ENCODE measurements at regions not wholly inside any gene's neighbourhood (a gene's known extent, or its start where the extent isn't known, plus 50 kb on each side); places are given as distances from the start of the nearest gene placed in this dataset.
A peak's percentile ranks its signal among the peaks of the same experiment; 100 is the strongest.

DNA sequence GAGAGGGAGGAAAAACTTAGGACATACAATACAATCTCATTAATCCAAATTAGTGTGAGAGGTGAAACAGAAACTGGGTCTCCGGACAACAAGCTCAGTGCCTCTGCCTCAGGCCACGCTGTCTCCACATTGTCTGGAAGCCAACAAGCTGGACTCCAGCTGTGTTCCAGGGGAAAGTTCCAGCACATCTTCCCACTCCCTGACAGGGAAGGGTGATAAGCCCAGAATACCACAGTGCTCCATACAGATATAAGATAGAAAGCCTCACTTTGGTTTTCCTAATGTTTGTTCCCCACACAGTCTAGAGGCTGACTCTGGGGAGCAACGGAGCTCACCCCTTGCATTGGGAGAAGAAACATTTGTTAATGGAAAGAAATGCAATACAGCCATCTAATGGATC, 117.1 kb upstream of the SPTLC3 start:
- no peak for DNase-seq (ENCODE audit: low read depth)

DNA sequence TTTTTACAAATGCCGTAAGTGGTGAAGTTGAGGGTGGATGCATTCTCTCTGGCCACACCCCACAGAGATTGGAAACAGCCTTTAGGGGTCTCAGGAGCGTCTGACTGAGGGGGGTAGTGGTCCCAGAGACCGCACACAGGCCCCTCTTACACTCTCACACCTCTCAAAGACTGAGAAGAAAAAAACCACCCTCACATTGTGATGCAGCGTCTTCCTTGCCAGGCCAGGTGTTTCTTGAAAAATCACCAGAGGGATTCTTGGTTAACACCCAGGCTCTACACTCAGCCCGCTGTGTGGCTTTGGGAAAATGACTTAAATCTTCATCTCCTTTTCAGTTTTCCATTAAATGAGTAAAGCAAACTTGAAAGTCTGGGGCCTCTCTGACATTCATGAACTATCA, 115.8 kb upstream of the SPTLC3 start:
- no peak for DNase-seq (ENCODE audit: low read depth)

DNA sequence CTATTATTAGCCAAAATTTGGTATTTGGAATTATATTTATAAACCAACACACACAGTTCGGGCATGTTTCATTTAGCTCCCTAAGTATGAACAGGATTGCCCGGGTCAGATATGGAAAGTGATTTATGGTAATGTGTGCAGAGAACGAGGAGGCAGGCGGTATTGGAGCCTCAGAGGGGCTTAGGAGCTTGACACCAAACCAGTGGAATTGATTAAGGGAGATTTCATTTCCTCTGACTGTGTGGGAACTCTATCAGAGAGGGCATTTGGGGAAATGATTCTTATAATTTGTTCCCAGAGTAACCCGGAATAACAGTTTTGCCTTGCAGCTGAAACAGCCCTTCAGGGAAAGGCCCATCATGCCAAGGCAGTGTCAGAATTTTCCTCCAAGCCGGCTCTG, 115.1 kb upstream of the SPTLC3 start:
- DNase-seq (ENCODE audit: low read depth) = no peak

DNA sequence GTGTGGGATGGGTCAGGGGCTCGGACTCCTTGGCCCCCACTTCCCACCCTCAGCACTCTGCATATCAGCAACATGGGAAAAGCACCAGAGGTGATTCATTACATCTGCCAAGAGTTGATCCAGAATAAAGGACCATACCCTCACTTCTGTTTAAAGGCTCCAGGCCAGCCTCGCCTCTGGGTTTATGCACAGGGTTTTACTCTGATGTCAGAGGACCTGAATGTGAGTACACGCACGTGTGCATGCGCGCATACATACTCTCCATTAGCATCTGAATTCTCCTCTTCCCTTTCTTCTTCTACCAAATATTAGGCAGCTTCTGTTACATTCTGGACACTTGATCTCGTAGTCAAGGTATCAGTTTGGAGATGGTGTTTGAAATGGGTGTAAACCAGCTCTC, 114.7 kb upstream of the SPTLC3 start:
- DNase-seq (ENCODE audit: low read depth) = no peak

DNA sequence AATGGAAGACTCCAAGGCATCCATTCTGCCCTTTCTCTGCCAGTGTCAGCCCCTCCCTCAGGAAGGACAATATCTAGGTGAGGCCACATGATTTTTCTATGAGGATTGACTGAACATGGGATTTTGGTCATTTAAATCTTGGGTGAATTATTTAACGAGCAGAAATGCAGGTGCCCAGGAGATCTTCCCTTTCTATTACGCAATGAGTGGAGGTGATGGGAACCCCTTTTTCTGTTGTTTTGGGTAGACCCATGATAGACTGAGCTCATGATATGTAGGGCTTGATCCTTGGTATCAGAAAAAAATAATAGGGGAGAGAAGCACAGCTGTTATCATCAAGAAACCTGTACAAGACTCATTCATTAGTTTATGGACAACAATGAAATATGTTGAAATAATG, 112.6 kb upstream of the SPTLC3 start:
- no peak for DNase-seq (ENCODE audit: low read depth)

DNA sequence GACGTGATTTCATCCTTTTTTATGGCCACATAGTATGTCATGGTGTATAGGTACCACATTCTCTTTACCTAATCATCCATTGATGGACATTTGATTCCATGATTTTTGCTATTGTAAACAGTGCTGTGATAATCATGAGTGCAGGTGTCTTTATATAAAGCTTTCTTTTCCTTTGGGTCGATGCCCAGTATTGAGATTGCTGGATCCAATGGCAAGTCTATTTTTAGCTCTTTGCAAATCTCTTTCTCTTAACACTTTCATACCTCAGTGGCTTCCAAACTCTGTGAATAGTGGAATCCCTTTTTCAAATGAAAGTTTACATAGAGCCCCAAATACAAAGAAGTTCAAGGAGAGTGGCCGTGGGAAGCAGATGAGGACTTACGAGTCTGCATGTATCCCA, 105.8 kb upstream of the SPTLC3 start:
- no peak for DNase-seq (ENCODE audit: low read depth)

DNA sequence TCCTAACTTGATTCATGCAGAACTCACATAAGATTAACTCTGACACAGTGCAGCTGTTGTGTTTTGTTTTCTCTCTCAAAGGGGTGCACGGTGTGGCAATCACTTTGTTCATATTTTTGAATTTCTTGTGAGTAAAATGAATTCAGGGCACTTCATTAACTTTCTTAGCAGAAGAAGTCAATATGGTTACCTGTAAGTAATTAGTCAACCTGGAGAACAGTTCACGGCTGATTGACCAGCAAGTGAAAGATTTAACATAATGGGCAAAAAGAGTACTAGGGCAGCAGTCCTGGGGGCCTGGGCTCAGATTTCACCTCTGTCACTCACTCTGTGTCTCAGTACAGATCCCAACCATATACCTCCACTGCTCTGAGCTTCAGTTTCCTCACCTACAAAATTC, 102.4 kb upstream of the SPTLC3 start:
- no peak for DNase-seq (ENCODE audit: low read depth)

DNA sequence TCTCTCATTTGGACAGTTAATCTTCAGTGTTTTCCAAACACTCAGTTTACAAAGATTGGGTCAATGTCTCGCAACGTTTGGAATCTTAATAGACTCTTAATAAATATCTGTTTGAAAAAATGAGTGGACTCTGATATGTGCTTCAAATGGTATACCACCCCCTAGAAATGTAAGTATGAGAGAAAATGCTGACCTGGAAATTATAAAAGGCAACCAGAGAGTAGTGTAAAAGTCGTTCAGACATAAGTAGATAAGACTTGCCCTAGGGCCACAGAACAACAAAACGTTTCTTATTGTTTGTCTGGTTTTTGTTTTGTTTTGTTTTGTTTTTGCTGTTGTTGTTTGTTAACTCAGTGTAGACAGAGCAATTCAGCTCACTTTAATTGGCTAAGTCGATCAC, 97.4 kb upstream of the SPTLC3 start:
- no peak for DNase-seq (ENCODE audit: low read depth)

DNA sequence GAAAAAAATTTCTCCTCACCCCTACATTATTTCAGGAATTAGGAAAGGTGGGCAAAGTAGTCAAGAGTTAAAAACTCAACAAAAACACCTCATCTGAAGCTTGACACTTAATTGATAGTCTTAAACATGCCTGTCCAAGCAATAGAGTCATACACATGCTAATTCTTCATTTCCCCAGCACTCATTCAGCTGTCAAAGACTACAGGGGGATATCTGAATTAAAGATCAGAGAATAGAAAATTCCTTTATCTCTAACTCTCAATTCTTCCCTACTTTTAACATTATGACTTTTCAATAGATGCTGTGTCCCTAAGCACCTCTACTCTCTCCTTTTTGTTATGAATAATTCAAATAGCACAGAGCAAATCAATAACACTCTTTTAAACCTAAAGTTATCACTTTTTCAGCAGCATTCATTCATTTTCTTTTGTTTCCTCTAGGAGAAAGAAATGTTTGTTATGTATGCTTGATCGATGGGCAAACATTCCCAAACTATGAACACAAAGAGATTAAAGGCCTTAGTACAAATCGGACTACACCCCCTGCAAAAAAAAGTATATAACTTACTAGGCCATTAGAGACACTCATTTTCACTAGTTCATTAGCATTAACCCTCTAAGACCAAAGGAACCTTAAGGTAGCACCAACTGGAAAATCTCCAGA, 94.9 kb upstream of the SPTLC3 start:
- no peak for DNase-seq (ENCODE audit: low read depth)

DNA sequence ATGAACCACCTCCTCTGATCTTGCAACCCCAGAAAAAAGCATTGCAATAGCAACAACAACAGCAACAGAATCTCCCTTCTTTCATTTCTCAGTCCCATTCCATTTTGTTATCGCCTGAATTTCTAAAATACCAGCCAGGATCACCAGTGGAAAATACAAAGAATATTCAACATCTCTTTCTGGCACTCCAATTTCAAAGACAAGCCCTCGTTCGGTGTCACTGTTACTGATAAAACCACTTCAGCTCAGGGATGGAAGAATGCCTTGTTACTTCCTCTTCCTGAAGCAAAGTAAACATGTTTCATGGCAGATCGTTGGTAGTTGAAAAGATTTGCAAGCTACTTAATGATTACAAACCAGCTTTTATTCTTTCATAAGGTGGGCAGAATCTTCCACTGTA, 94.0 kb upstream of the SPTLC3 start:
- no peak for DNase-seq (ENCODE audit: low read depth)

DNA sequence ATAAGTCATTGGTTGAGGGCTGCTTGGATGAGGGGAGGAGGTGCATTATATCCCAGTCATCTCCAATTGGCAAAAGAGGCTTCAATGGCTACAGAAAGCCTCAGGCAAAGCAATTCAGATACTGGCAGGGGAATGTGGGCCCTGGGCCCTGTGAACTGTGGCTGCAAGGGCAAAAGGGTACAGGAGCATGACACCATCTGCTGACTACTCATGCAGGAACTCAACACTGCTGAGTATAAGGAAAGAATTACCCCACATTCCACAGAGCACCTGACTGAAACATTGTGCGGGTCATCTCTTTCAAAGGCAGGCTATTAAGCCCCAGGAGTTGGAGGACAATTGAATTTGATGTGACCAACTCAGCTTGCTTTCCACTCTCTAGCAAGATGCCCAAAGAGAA, 92.1 kb upstream of the SPTLC3 start:
- no peak for DNase-seq (ENCODE audit: low read depth)

DNA sequence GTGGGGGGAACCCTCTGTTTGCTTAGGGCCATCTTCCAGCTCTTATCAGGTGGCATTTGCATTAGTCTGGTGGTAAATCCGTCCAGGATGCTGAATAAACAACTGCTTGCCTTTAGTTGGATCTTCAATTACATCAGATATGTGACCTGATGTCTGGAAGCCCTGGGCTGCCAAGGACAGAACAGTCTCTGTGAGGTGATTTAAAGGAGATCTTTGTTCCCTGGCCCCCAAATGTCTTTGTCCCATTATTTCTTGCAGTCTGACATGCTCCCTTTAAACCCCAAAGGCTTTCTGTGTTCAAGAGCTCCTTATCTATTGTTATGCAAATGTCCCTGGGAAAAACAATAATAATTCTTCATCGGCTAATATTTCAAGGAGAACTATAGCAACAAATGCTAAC, 84.6 kb upstream of the SPTLC3 start:
- no peak for DNase-seq (ENCODE audit: low read depth)

DNA sequence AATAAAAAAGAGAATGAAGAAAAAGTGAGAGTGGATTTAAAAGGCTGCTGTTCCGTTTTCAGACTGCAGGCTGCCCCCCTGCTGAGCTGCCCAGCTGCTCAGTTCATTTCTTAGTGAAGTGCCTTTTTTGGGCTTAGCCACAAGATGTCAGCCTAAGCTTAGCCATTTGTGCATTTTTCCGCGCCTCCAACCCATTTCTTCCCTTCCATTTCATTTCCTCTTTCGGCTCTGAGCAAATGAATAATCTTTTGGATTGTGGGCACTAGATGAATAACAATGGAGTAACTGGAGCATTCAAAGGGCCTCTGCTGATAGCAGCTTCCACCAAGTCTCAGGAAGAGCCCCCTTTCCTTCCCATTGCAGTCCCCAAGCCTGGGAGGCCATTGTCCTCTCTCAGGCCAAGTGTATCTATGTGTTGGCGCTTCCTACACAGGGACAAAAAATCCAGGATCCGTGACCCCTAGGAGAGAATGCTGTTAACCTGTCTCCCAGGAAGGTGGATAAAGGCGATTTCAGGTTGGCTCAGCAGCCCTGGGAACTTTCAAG, 83.5 kb upstream of the SPTLC3 start:
- peak; percentile 51 for DNase-seq (ENCODE audit: low read depth)

DNA sequence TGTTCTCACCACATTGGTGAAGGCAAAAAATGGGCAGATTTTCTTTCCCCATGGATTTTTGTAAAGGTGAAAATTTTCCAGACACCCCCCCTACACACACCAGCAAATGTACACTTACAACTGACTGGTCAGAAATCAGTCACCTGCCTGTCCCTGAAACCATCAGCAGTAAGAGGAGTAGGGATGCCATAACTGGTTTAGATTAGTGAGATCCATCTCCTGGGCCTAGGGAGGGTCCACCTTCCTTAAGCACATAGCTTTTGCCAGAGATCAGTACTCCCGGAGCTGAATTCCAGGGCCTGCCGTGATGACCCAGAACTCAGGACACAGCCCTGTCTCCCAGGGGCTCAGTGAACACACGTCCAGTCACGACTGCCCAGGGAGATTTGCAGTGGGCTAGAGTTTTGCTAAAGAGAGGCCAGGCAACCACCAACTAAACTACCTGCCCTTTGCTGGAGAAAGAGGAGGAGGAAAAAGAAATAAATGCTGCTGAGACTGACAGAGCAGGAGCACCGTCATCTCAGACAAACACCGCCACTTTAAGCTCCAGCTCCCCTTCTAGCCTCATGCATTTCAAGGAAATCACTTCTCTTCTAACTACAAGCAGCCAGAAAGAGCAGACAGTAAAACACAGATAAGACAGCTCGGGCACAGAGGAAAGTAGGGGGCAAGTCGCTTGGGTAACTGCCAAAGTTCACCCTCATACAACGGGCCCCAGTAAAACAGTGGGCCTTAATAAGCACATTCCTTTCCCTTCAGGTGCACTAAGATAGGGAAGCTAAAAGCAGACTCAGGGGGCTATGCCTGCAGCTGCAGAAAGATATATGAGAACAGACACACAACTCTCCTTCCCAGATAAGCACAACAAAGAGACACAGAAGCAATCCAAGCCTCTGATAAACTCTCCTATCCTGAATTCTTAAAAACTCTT, 82.6 kb upstream of the SPTLC3 start:
- DNase-seq (ENCODE audit: low read depth) = no peak

DNA sequence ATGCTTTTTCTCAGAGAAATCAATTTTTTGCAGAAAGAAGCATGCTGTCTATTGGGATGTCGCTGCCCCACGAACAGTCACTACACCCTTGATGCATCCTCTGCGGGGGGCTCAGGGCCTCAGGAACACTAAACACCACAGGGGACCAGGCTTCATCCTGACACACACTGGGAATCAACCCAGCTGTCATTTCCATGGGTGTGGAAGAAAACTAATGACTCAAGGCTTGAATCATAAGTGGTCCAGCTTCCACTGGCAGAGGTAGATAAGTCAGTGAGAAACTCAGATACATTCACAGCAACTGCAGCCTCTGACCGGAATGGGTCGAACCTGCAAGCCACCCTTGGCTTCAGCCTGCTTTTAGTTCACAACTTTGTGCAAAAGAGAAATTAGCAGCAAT, 81.3 kb upstream of the SPTLC3 start:
- DNase-seq (ENCODE audit: low read depth) = peak; percentile 26

DNA sequence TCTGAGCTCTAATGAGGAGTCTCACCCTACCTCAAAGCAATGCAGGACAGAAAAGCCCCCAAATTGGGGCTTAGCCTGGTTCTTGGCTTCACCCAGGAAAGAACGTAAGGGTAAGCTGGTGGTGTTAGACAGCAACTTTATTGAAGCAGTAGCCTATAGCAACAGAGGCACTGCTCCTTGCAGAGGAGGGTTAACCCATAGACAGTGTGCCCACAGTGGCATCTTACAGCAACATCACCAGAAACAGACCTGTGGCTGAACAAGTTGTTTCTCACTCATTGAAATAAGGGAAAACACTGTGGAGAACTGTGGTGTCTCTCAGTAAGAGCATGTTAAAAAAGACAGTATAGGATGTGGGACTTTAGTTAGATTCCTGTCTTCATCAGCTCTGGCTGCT, 80.4 kb upstream of the SPTLC3 start:
- DNase-seq (ENCODE audit: low read depth) = no peak

DNA sequence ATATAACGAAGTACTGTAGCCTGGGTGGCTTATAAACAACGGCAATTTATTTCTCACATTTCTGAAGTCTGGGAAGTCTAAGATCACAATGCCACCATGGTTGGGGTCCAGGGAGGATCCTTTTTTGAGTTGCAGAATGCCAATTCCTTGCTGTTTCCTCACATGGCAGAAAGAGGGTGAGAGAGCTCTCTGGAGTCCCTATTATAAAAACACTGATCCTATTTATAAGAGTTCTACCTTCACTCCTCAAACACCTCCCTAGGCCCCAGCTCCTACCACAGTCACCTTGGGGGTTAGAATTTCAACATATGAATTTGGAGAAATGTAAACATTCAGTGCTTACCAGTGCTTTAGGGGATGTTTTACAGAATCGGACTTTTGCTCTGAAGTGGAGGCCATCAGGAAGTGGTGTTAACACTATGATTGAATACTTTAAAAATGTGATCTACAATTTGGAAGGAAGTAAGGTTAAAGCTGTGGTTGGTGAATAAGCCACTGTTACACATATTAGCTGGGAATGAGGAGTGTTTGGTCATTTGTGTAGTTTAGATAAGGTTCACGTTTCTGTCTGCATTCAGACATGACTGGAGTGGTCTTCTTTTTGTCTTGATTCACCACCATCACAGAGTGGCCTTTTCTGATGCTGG, 79.9 kb upstream of the SPTLC3 start:
- DNase-seq (ENCODE audit: low read depth) = peak; percentile 62

DNA sequence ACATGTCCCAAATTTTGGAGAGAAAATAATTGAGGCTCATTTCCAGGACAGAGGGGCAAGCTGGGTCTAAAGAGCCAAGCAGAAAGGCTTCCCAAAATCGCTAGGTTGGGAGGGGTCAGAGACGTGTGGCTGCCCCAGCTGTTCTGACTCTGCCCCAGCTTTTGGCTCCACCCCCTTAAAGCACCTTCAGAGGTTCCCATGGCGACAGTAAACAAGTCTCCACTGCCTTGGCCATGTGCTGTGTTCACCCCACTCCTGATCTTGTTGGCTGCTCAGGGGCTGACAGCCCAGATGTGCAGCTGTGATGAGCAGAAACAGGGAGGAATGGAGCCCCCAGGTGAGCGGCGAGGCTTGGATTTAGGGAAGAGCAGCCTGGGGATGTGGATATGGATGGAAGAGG, 72.8 kb upstream of the SPTLC3 start:
- no peak for DNase-seq (ENCODE audit: low read depth)

DNA sequence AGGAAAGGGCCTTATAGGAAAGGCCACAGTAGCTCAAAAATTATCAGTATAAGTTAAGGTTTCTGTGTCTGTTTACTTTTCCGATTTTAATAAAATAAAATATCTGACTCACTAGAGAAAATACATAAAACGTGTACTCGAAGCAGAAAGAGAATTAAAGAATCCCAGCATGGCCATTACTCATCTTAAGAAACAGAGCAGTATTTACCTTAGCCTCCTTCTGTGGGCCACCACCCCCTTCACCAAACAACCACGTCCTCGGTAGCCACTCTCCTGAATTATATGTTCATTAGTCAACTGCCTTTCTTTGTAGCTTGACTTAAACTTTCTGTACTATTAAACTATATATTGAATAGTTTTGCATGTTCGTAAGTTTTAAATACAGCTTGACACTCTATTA, 72.2 kb upstream of the SPTLC3 start:
- DNase-seq (ENCODE audit: low read depth) = no peak

DNA sequence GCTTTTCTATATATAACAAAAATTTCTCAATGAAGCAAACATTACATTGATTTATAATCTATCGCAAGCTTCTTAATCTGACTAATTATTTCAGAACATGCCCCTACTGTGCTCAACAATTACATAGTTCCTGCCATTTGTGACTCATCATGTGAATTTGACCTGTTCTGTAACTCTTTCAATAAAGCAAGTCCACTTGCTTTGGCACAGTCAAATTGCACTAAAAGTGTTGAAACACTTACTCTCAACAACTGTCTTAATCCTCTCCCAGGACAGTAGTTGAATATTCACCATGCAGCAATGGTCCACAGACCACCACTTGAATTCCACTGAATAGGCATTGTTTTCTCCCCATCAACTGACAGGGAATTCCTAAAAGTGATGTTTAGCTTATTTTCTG, 67.7 kb upstream of the SPTLC3 start:
- no peak for DNase-seq (ENCODE audit: low read depth)

DNA sequence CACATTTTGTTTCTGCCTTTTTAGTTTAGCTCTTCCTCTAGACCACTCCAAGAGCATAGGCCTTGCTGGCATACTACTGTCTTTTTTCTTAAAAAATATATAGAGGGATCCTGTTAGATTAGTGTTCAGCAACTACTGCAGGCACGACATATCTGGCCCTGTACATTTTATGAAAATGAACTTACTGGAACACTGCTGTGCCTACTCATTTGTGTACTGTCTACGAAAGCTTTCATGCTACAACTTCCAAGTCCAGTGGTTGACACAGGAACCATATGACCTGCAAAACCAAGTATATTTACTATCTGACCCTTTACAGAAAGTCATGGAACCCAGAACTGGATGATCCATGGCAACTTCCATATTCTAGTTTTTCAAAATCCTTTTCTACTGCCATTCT, 66.6 kb upstream of the SPTLC3 start:
- no peak for DNase-seq (ENCODE audit: low read depth)

DNA sequence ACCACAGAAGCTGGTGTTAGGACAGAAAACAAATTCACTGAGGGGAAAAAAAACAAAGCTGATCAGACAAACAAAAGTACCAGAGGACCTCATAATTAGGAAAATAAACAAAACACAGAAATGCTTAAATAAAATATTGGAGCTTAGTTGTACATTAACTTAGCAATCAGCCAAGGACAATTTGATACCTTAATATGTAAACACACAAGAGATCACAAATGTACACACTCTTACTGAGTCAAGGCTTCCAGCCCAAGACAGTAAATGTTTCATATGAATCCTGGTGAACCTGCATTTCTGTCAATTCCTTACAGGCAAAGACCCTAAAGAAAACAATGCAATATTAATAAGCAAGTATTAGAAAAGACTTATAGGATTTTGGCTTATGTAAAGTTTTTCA, 62.0 kb upstream of the SPTLC3 start:
- no peak for DNase-seq (ENCODE audit: low read depth)

DNA sequence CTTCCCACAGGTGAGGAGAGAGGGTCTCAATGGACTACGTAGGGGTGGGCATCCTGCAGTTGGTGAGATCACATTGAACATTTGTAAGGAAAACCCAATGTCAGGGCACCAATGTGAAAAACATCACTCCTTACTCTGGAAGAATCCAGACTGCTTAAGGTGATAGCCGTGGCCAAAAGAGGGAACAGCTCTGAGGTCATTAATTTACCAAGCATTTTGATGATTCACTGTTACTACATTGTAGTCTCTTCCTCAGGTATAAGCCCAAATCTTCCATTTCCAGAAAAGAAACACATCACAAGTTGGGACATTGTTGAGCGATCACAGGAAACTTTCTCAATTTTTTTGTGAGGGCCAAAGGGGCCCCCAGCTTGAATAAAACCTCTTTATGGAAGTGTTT, 61.1 kb upstream of the SPTLC3 start:
- DNase-seq (ENCODE audit: low read depth) = no peak
